Calu3 (cell line): ENCODE measurements at regions not wholly inside any gene's neighbourhood (a gene's known extent, or its start where the extent isn't known, plus 50 kb on each side); places are given as distances from the start of the nearest gene placed in this dataset.

Experiments
- BruUV-seq: library from RNA; stranded (reverse); fragments of 400-500 nt; replicated peaks from 2 replicates; lab custom pipeline; 2021; lab: Mats Ljungman, UMichigan
- CTCF ChIA-PET: fragments of 300-600 bp; sonication (Branson Sonifier 250); formaldehyde crosslinking; loops from one replicate; lab custom pipeline; 2022; ENCODE audit warnings: antibody characterized with exemption; lab: Charles Lee
- DNase-seq: peaks from one replicate; pipeline ENCODE4 v3.0.0; 2022
- H3K27ac Mint-ChIP-seq: one replicate; pipeline ENCODE4 v1.8.0; 2022; ENCODE audit warnings: mixed read lengths; ENCODE audit not compliant: unreplicated experiment
- H3K27me3 Mint-ChIP-seq: one replicate; pipeline ENCODE4 v1.8.0; 2022; ENCODE audit warnings: mixed read lengths; ENCODE audit not compliant: unreplicated experiment
- H3K36me3 Mint-ChIP-seq: one replicate; pipeline ENCODE4 v1.8.0; 2022; ENCODE audit warnings: mild to moderate bottlenecking, moderate library complexity, mixed read lengths; ENCODE audit not compliant: insufficient read depth, unreplicated experiment
- H3K4me1 Mint-ChIP-seq: one replicate; pipeline ENCODE4 v1.8.0; 2022; ENCODE audit warnings: mild to moderate bottlenecking, low read depth, mixed read lengths; ENCODE audit not compliant: unreplicated experiment
- H3K4me3 Mint-ChIP-seq: one replicate; pipeline ENCODE4 v1.8.0; 2022; ENCODE audit warnings: mild to moderate bottlenecking, low read depth, moderate library complexity, mixed read lengths; ENCODE audit not compliant: unreplicated experiment
- H3K9me3 Mint-ChIP-seq: one replicate; pipeline ENCODE4 v1.8.0; 2022; ENCODE audit warnings: low read depth, mixed read lengths; ENCODE audit not compliant: unreplicated experiment
- intact Hi-C: fragments of 100-400 bp; cut with micrococcal nuclease; formaldehyde crosslinking; loops from one replicate; pipeline ENCODE4 v1.10.0; 2022; ENCODE audit not compliant: unreplicated experiment
- TF ChIP-seq, protein P1 (sequence below): fragments of 200-600 bp; IDR thresholded peaks from one replicate; pipeline ENCODE4 v1.8.0; 2022; ENCODE audit warnings: antibody characterized with exemption; ENCODE audit not compliant: unreplicated experiment

DNA sequence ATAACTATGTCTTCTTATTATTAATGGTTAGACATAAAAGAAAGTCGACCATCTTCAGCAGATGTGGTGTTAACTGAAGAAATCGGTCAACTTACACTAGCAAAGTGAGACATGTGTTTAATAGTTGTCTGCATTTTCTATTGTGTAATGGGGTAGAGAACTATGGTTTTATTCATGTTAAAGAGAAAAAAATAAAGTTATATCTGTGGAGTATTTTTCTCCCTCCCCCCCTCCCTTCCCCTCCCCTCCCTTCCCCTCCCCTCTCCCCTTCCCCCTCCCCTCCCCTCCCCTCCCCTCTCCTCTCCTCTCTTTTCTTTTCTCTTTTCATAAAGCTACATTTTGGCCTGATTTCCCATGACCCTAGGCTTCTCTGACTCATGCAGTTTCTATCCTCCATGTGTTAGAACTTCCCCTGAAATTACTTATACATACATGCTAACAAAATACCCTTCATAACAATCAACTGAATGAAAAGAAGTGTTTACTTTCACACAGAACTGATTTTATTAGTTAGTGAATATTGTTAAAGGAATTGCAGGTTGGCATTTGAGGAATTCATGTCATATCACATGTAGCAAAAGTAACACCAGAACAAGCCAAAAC lies 1431.0 kb upstream of the ATXN8OS start:
- no peak for DNase-seq
- TF ChIP-seq, protein P1, sequence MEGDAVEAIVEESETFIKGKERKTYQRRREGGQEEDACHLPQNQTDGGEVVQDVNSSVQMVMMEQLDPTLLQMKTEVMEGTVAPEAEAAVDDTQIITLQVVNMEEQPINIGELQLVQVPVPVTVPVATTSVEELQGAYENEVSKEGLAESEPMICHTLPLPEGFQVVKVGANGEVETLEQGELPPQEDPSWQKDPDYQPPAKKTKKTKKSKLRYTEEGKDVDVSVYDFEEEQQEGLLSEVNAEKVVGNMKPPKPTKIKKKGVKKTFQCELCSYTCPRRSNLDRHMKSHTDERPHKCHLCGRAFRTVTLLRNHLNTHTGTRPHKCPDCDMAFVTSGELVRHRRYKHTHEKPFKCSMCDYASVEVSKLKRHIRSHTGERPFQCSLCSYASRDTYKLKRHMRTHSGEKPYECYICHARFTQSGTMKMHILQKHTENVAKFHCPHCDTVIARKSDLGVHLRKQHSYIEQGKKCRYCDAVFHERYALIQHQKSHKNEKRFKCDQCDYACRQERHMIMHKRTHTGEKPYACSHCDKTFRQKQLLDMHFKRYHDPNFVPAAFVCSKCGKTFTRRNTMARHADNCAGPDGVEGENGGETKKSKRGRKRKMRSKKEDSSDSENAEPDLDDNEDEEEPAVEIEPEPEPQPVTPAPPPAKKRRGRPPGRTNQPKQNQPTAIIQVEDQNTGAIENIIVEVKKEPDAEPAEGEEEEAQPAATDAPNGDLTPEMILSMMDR, result no peak
- Mint-ChIP-seq H3K27ac (no peak overlapping the region), H3K36me3 (no peaks in the 10 kb centered on the region), H3K4me3 (no peak overlapping the region), H3K27me3 (no peaks in the 10 kb centered on the region), H3K9me3 (no peaks in the 10 kb centered on the region), H3K4me1 (no peaks in the 10 kb centered on the region)
- CTCF ChIA-PET, result no interaction called here
- intact Hi-C loops, result no loop called here
- BruUV-seq, result no TSS peak

DNA sequence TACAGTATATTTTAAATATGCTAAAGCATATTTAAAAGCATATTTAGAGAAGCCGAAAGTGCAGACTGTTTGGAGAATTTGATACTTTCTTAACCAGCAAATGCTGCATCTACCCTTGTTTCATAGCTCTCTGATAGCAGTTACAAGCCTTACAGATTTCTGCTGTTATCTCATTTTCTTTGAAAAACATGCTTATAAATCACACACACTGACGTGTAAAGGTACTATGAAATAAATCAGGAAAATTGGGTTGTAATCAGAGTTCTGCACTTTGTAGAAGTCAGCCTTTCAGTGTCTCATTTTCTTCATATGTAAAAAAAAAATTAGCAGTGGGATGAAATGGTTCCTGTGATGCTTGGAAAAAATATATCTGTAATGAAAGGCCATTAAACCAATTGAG lies 1432.4 kb upstream of the ATXN8OS start:
- no peaks in the 10 kb centered on the region for H3K4me1 Mint-ChIP-seq
- TF ChIP-seq, protein P1, result no peak
- H3K27me3 Mint-ChIP-seq, result no peaks in the 10 kb centered on the region
- H3K36me3 Mint-ChIP-seq, result no peaks in the 10 kb centered on the region
- intact Hi-C loops, result no loop called here
- DNase-seq, result no peak
- CTCF ChIA-PET, result no interaction called here
- no peaks in the 10 kb centered on the region for H3K9me3 Mint-ChIP-seq
- H3K4me3 Mint-ChIP-seq, result no peak overlapping the region
- H3K27ac Mint-ChIP-seq, result no peak overlapping the region
- BruUV-seq, result no TSS peak

DNA sequence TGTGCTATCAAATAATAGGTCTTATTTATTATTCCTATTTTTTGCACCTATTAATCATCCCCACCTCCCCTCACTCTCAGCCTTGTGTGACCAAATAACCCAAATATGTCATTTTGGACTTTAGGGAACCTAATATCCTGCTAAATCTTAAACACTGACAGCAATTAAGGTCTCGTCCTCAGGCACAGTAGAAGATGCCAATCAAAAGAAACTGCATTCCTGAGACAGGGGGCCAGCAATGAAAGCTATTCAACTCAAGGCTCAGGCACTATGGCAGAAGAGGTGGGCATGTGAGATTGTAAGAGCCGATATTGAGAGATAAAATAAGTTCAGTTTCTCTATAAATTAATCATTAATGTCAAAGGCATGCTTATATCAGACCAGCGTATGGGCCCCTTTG lies 1437.7 kb upstream of the PCDH9 start:
- no peaks in the 10 kb centered on the region for H3K36me3 Mint-ChIP-seq

DNA sequence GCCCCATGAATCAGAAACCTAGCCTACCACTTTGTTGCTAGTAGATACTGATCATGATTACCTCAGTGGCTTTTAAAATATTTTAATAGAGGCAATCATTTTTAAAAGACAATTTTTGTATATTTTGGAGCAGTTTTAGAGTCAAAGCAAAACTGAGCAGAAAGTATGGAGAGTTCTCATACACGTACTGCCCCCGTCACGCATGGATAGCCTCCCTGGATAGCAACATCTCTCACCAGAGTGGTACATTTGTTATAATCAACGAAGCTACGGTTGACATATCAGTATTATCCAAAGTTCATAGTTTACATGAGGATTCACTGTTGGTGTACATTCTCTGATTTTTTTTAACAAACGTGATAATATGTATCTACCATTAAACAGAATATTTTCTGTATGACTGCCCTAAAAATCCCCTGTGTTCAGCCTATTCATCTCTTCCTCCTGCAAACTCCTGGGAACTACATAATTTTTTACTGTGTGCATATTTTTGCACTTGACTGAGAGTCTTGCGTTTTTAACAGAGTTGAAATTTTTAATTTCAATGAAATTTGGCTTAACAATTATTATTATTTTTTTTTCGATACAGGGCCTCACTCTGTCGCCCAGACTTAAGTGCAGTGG lies 1436.8 kb upstream of the PCDH9 start:
- H3K4me3 Mint-ChIP-seq, result no peak overlapping the region
- no peak for DNase-seq
- TF ChIP-seq, protein P1, result no peak
- intact Hi-C loops, result no loop called here
- CTCF ChIA-PET, result no interaction called here
- no peaks in the 10 kb centered on the region for H3K9me3 Mint-ChIP-seq
- H3K27ac Mint-ChIP-seq, result no peak overlapping the region
- no peaks in the 10 kb centered on the region for H3K4me1 Mint-ChIP-seq
- no TSS peak for BruUV-seq
- no peaks in the 10 kb centered on the region for H3K36me3 Mint-ChIP-seq
- H3K27me3 Mint-ChIP-seq, result no peaks in the 10 kb centered on the region

More for the DNA sequence above, 1437.7 kb upstream of the PCDH9 start:
- CTCF ChIA-PET, result no interaction called here
- TF ChIP-seq, protein P1, result no peak
- Mint-ChIP-seq H3K27ac (no peak overlapping the region), H3K4me1 (no peaks in the 10 kb centered on the region), H3K4me3 (no peak overlapping the region), H3K27me3 (no peaks in the 10 kb centered on the region), H3K9me3 (no peaks in the 10 kb centered on the region)
- no TSS peak for BruUV-seq
- DNase-seq, result no peak
- intact Hi-C loops, result no loop called here
